ENCODE measurements at regions not wholly inside any gene's neighbourhood (a gene's known extent, or its start where the extent isn't known, plus 50 kb on each side); places are given as distances from the start of the nearest gene placed in this dataset.

DNA sequence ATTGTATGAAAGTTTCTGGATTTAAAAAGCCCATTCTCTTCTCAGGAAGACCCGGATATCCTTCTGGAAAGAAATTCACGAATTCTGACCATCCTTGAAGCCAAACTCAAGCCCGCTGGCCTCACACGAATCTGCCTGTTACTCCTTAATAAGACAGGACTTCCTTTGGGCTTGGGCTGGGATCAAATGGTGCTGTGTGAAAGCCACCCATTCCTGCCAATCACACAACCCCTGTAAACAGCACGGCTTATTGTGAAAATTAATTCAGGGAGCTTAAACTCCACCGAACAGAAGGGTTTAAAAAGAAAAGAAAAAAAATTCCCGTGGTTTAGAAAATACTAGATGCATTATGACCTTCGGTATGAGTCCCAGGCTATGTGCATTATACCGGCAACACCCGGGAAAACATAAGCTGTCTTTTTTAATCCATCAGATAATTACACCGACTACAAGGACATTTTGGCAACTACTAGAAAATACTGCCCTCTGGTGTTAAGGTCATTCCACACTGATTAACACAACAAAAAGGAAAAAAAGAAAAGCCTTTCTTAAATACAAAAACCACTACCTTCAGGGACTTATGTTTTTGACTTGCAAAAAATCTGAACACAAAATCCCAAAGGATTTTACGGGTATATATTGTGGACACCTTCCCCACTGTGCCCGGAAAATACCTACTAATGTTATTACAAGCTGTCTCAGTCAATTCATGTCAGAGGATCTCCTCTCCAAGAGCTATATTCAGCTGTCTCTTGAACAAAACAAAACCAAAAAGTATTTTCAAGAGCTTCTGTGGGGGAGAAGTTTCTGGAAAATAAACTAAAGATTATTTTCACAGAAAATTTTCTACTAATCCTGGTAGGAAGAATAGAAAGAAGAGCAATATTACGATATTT lies 76.0 kb upstream of the LSM14A start:
- TF ChIP-seq CTCF (IDR thresholded peaks at IDR 0.05) (peak in 3 of 4 experiments; percentile 49 to 66 (median 63)), POLR2A (IDR thresholded peaks at IDR 0.05) (no peak), POLR2AphosphoS5 (IDR thresholded peaks at IDR 0.05) (no peak), EP300 (IDR thresholded peaks at IDR 0.05) (no peak)

All from gastroesophageal sphincter (tissue), 3 donors.